ENCODE measurements at regions not wholly inside any gene's neighbourhood (a gene's known extent, or its start where the extent isn't known, plus 50 kb on each side); places are given as distances from the start of the nearest gene placed in this dataset.

- H3K27ac ChIP-seq (ENCODE audit: low read depth, low read length): no peak overlapping the region
- no peak overlapping the region for H3K4me2 ChIP-seq (ENCODE audit: low read depth, low read length, poor library complexity, severe bottlenecking)
- H3K36me3 ChIP-seq (ENCODE audit: low read length): no peaks in the 10 kb centered on the region
- H4K20me1 ChIP-seq (ENCODE audit: low read depth, low read length): no peaks in the 10 kb centered on the region
- no peaks in the 10 kb centered on the region for H3K9me3 ChIP-seq (ENCODE audit: insufficient read depth, low read length)
- no peaks in the 10 kb centered on the region for H3F3A ChIP-seq (ENCODE audit: insufficient read depth)
- H3K4me3 ChIP-seq (ENCODE audit: insufficient read depth, low read length, poor library complexity, severe bottlenecking): no peak overlapping the region
- H3K79me2 ChIP-seq (ENCODE audit: insufficient read depth, low read length): no peaks in the 10 kb centered on the region
- no peak overlapping the region for H3K9ac ChIP-seq (ENCODE audit: low read length)
- H2AFZ ChIP-seq (ENCODE audit: low read depth, low read length, severe bottlenecking): no peak overlapping the region
- no peaks in the 10 kb centered on the region for H3K9me2 ChIP-seq (replicated peaks; ENCODE audit: insufficient read depth, low read length)
- no peak for TF ChIP-seq EZH2phosphoT487 (conservative IDR thresholded peaks at IDR 0.05; ENCODE audit: low read length)
- no peak for TF ChIP-seq CTCF (IDR thresholded peaks at IDR 0.05; ENCODE audit: insufficient read depth, low read length, poor library complexity, severe bottlenecking)
- no peaks in the 10 kb centered on the region for H3K27me3 ChIP-seq (ENCODE audit: low read length)
Observed at GRCh38 chr2:5319493-5319892, 372.7 kb upstream of the SOX11 start.

- H3K4me3 ChIP-seq (ENCODE audit: insufficient read depth, low read length, poor library complexity, severe bottlenecking): no peak overlapping the region
- TF ChIP-seq EZH2phosphoT487 (conservative IDR thresholded peaks at IDR 0.05; ENCODE audit: low read length) (no peak), CTCF (IDR thresholded peaks at IDR 0.05; ENCODE audit: insufficient read depth, low read length, poor library complexity, severe bottlenecking) (no peak)
- no peaks in the 10 kb centered on the region for H3F3A ChIP-seq (ENCODE audit: insufficient read depth)
- H3K9me2 ChIP-seq (replicated peaks; ENCODE audit: insufficient read depth, low read length): no peaks in the 10 kb centered on the region
- H3K36me3 ChIP-seq (ENCODE audit: low read length): no peaks in the 10 kb centered on the region
- no peak overlapping the region for H2AFZ ChIP-seq (ENCODE audit: low read depth, low read length, severe bottlenecking)
- H3K4me2 ChIP-seq (ENCODE audit: low read depth, low read length, poor library complexity, severe bottlenecking): no peak overlapping the region
- no peak overlapping the region for H3K9ac ChIP-seq (ENCODE audit: low read length)
- H3K79me2 ChIP-seq (ENCODE audit: insufficient read depth, low read length): no peaks in the 10 kb centered on the region
- no peaks in the 10 kb centered on the region for H3K27me3 ChIP-seq (ENCODE audit: low read length)
- H3K27ac ChIP-seq (ENCODE audit: low read depth, low read length): no peak overlapping the region
- no peaks in the 10 kb centered on the region for H3K9me3 ChIP-seq (ENCODE audit: insufficient read depth, low read length)
- no peaks in the 10 kb centered on the region for H4K20me1 ChIP-seq (ENCODE audit: low read depth, low read length)
Observed at GRCh38 chr2:5322396-5322795, 369.8 kb upstream of the SOX11 start.

- Histone ChIP-seq H3K27me3 (ENCODE audit: low read length) (no peaks in the 10 kb centered on the region), H3K9me3 (ENCODE audit: insufficient read depth, low read length) (no peaks in the 10 kb centered on the region), H4K20me1 (ENCODE audit: low read depth, low read length) (no peaks in the 10 kb centered on the region), H3K4me3 (ENCODE audit: insufficient read depth, low read length, poor library complexity, severe bottlenecking) (no peak overlapping the region), H3K9me2 (replicated peaks; ENCODE audit: insufficient read depth, low read length) (no peaks in the 10 kb centered on the region), H3K79me2 (ENCODE audit: insufficient read depth, low read length) (no peaks in the 10 kb centered on the region), H3K9ac (ENCODE audit: low read length) (no peak overlapping the region), H3K27ac (ENCODE audit: low read depth, low read length) (no peak overlapping the region), H3F3A (ENCODE audit: insufficient read depth) (no peaks in the 10 kb centered on the region), H3K36me3 (ENCODE audit: low read length) (no peaks in the 10 kb centered on the region), H3K4me2 (ENCODE audit: low read depth, low read length, poor library complexity, severe bottlenecking) (no peak overlapping the region), H2AFZ (ENCODE audit: low read depth, low read length, severe bottlenecking) (no peak overlapping the region)
- TF ChIP-seq CTCF (IDR thresholded peaks at IDR 0.05; ENCODE audit: insufficient read depth, low read length, poor library complexity, severe bottlenecking) (no peak), EZH2phosphoT487 (conservative IDR thresholded peaks at IDR 0.05; ENCODE audit: low read length) (no peak)
Observed at GRCh38 chr2:5325523-5325922, 366.7 kb upstream of the SOX11 start.

- TF ChIP-seq CTCF (IDR thresholded peaks at IDR 0.05; ENCODE audit: insufficient read depth, low read length, poor library complexity, severe bottlenecking) (no peak), EZH2phosphoT487 (conservative IDR thresholded peaks at IDR 0.05; ENCODE audit: low read length) (no peak)
- Histone ChIP-seq H3K27ac (ENCODE audit: low read depth, low read length) (no peak overlapping the region), H3K9me3 (ENCODE audit: insufficient read depth, low read length) (no peaks in the 10 kb centered on the region), H3K9ac (ENCODE audit: low read length) (no peak overlapping the region), H3K36me3 (ENCODE audit: low read length) (no peaks in the 10 kb centered on the region), H3K4me3 (ENCODE audit: insufficient read depth, low read length, poor library complexity, severe bottlenecking) (no peak overlapping the region), H3K4me2 (ENCODE audit: low read depth, low read length, poor library complexity, severe bottlenecking) (no peak overlapping the region), H2AFZ (ENCODE audit: low read depth, low read length, severe bottlenecking) (no peak overlapping the region), H3K9me2 (replicated peaks; ENCODE audit: insufficient read depth, low read length) (no peaks in the 10 kb centered on the region), H3F3A (ENCODE audit: insufficient read depth) (no peaks in the 10 kb centered on the region), H4K20me1 (ENCODE audit: low read depth, low read length) (no peaks in the 10 kb centered on the region), H3K79me2 (ENCODE audit: insufficient read depth, low read length) (no peaks in the 10 kb centered on the region), H3K27me3 (ENCODE audit: low read length) (no peaks in the 10 kb centered on the region)
Observed at GRCh38 chr2:5328826-5329225, 363.4 kb upstream of the SOX11 start.
